ENCODE measurements at regions not wholly inside any gene's neighbourhood (a gene's known extent, or its start where the extent isn't known, plus 50 kb on each side); places are given as distances from the start of the nearest gene placed in this dataset.
"Not testable (repeated sequence)": the region's sequence is repeated elsewhere in the genome, so short reads cannot be mapped to it uniquely, and the experiment has no call there.

- FAIRE-seq: no peak
Observed at GRCh38 chr5:114952876-114953275, 216.8 kb downstream of the TRIM36 start.

DNA sequence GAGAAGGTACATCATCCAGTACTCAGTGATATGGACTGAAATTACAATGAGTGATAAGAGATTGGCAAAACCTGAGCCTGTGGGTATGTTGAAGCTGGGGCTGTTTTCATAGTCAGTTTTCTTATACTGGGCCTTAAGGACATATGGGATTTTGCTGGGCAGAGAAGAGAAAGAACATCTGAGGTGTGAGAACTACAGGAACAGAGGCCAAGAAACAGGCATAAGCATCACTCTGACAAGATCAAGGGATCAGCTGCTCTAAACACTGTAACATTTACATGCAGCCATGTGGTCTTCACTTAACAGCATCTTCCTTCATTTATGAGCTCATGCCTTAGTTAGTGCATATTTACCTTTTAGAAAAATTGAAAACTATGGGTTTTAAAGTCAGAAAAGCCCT, 220.0 kb downstream of the TRIM36 start:
- no peak for FAIRE-seq

- FAIRE-seq: no peak
Observed at GRCh38 chr5:114948986-114949621, 220.6 kb downstream of the TRIM36 start.

DNA sequence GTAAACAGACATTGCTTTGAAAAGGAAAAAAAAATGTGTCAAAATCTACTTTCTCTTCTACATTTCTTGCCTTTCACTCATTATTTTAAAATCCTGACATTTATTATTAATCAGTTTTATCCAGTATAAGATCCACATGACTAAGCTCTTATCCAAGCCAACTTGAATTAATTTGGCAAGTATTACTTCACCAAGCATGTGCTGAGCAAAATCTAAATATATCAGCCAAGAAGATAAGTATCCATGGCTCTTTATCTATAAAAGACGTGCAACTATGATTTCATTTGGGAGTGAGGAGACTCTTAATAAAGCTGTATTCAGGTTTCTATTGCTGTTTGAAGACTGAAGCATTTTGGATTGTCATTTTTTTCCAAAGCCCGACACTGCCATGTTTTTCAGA, 221.3 kb downstream of the TRIM36 start:
- no peak for FAIRE-seq

GRCh38 chr5:114940709-114941108, 229.0 kb downstream of the TRIM36 start:
- no peak for FAIRE-seq

- no peak for FAIRE-seq
Observed at GRCh38 chr5:114935490-114935889, 234.2 kb downstream of the TRIM36 start.

- FAIRE-seq: no peak
Observed at GRCh38 chr5:114928644-114929462, 240.9 kb downstream of the TRIM36 start.

GRCh38 chr5:114924769-114925168, 244.9 kb downstream of the TRIM36 start:
- no peak for FAIRE-seq

GRCh38 chr5:114912189-114912920, 257.4 kb downstream of the TRIM36 start:
- no peak for FAIRE-seq

- no peak for FAIRE-seq
Observed at GRCh38 chr5:114910727-114911126, 259.0 kb downstream of the TRIM36 start.

GRCh38 chr5:114909424-114909823, 260.3 kb downstream of the TRIM36 start:
- no peak for FAIRE-seq

- no peak for FAIRE-seq
Observed at GRCh38 chr5:114903767-114904166, 265.9 kb downstream of the TRIM36 start.

- FAIRE-seq: no peak
Observed at GRCh38 chr5:114898602-114899001, 271.1 kb downstream of the TRIM36 start.

DNA sequence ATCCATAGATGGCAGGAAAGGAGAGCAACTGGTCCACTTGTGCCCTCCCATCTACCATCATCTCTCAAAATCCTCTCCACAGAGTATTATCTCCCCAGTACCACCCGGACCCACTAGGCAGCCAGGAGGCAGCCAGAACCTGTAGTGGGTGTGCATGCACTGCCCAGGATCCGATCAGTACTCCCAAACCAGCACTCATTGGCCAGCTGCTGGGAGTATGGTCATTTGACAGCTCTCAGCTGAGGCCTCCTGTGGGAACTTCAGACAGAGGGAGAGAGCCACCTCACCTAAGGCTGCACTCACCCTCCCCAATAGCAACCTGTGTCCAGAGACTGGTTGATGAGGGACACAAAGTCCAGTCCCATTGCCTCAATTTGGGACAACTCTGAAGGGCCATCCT, 286.0 kb downstream of the TRIM36 start:
- no peak for FAIRE-seq

DNA sequence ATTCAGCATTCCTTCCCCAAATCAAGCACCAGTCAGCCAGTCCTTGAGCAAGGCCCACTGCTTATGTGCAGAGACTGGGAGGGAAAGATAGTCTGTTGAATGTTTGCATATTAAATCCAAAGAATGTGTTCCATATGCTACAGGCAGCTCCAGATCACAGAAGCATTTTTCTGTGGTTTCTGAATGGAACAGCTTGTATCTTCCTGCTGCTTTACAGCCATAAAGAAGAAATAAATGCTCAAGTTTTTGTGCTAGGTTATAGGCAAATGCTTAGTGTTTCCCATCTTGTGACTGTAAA, 310.3 kb downstream of the TRIM36 start:
- FAIRE-seq: no peak

GRCh38 chr5:114858665-114859437, 310.9 kb downstream of the TRIM36 start:
- FAIRE-seq: no peak

DNA sequence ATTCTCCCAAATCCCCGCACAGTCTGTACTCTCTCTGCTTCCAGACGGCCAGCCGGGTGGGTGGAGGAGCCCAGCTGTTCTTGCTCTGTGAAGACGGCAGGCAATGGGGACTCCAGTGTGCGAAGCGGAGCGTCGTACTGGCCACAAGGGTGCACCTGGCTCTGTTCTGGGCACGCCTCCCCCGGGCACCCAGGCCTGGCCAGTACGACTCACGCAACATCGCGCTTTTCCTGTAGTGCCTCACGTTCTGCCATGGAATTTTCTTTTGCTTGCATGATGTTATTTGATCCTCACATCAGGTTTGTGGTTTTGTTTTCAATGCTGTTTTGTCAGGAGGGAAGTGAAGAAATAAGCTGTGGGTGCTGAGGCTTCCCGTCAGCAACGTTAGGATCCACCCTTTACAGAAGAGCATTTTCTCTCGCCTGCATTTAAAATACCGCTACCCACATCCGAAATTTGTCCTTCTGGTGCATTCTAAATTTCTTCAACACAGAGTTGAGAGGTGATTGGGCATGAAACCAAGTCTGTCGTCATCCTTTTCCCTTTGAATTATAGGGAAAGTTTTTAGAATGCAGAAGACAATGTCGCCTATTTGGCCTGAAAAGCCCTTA, 311.7 kb downstream of the TRIM36 start:
- FAIRE-seq: no peak

DNA sequence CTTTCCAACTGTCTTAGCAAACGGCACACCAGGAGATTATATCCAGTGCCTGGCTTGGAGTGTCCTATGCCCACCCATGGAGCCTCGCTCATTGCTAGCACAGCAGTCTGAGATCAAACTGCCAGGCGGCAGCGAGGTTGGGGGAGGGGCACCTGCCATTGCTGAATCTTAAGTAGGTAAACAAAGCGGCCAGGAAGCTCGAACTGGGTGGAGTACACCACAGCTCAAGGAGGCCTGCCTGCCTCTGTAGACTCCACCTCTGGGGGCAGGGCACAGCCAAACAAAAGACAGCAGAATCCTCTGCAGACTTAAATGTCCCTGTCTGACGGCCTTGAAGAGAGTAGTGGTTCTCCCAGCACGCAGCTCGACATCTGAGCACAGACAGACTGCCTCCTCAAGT, 325.0 kb downstream of the TRIM36 start:
- FAIRE-seq: not testable (repeated sequence)

DNA sequence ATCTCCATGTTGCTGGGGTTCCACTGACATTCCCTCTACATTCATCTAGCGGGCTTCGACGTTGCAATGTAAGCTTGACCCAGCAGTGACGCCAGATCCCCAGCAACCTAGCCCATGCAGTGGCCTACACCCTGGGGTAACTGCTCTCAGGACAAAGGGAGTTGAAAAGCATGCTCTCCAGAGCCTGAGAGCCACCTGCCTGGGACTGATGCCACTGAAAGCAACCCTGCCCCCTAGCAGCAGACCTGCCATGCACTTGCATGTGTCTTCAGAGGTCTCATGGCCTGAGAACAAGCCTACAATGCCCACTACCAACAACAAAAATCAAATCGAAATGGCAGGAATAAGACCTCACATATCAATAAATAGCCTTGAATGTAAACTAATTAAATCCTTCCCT, 330.3 kb downstream of the TRIM36 start:
- no peak for FAIRE-seq

GRCh38 chr5:114838937-114839336, 330.8 kb downstream of the TRIM36 start:
- FAIRE-seq: no peak

DNA sequence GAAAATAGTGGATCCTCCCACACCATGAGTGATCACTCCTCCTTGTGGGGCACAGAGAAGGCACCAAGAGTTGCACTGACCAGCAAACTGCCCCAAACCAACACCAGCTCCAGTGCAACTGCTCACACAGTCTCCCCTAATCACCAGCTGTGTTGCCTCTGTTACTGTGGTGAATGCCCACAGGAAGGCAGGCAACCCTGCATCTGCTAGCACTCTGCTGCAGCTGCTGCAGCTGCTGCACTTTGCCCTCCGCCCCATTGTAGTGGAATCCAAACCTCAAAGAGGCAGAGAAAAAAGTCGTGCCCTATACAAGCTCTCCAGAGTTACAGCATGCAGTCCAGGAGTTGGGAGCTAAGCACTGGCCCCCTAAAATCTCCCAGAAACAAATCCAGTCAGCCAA, 339.6 kb downstream of the TRIM36 start:
- no peak for FAIRE-seq

GRCh38 chr5:114822863-114823262, 346.8 kb downstream of the TRIM36 start:
- no peak for FAIRE-seq

DNA sequence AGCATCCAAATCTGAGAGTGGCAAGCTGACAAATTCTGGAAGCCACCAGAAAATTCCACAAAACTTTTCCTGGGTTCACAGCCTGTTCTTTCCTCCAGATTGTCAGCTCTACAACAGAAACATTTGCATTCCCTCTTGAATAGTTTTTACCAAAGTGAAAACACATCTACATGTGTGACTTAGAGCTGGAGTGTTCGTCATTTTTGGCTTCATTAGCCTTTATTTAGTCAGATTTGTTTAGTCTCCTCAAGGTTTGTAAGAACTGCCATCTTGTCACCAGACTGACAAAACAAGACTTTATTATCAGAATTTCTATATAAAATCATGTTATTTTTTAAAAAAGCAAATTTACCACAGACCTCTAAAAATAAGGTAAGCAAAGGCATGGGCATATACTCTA, 347.3 kb downstream of the TRIM36 start:
- no peak for FAIRE-seq

All from TTC549 (cell line).